ENCODE measurements at regions not wholly inside any gene's neighbourhood (a gene's known extent, or its start where the extent isn't known, plus 50 kb on each side); places are given as distances from the start of the nearest gene placed in this dataset.

GRCh38 chr2:8000870-8001269, 681.0 kb upstream of the ID2 start:
- TF ChIP-seq EZH2phosphoT487 (IDR thresholded peaks at IDR 0.05; ENCODE audit: insufficient read depth, low read depth) (no peak), EZH2 (IDR thresholded peaks at IDR 0.05; ENCODE audit: insufficient read depth, poor library complexity, severe bottlenecking) (no peak)

Data from GM23248 (cell line).